ENCODE measurements at regions not wholly inside any gene's neighbourhood (a gene's known extent, or its start where the extent isn't known, plus 50 kb on each side); places are given as distances from the start of the nearest gene placed in this dataset.

GRCh38 chr3:189563853-189564563 is 67.2 kb upstream of the TP63 start:
- DNase-seq (ENCODE audit: low spot score) = no peak

GRCh38 chr3:189566550-189567130 is 64.5 kb upstream of the TP63 start:
- no peak for DNase-seq (ENCODE audit: low spot score)

GRCh38 chr3:189567322-189567721 is 63.9 kb upstream of the TP63 start:
- no peak for DNase-seq (ENCODE audit: low spot score)

- no peak for DNase-seq (ENCODE audit: low spot score)
Observed at GRCh38 chr3:189567766-189568420, 63.3 kb upstream of the TP63 start.

- DNase-seq (ENCODE audit: low spot score) = no peak
Observed at GRCh38 chr3:189568961-189569360, 62.2 kb upstream of the TP63 start.

- DNase-seq (ENCODE audit: low spot score) = no peak
Observed at GRCh38 chr3:189569473-189569872, 61.7 kb upstream of the TP63 start.

- no peak for DNase-seq (ENCODE audit: low spot score)
Observed at GRCh38 chr3:189570916-189571315, 60.3 kb upstream of the TP63 start.

- no peak for DNase-seq (ENCODE audit: low spot score)
Observed at GRCh38 chr3:189572249-189572648, 58.9 kb upstream of the TP63 start.

GRCh38 chr3:189573004-189573403 is 58.2 kb upstream of the TP63 start:
- no peak for DNase-seq (ENCODE audit: low spot score)

GRCh38 chr3:189576486-189576885 is 54.7 kb upstream of the TP63 start:
- no peak for DNase-seq (ENCODE audit: low spot score)

GRCh38 chr3:189577050-189577951 is 53.9 kb upstream of the TP63 start:
- no peak for DNase-seq (ENCODE audit: low spot score)

GRCh38 chr3:189580190-189580589 is 51.0 kb upstream of the TP63 start:
- no peak for DNase-seq (ENCODE audit: low spot score)
